Nucleus accumbens (tissue), 56 donors: ENCODE measurements at regions not wholly inside any gene's neighbourhood (a gene's known extent, or its start where the extent isn't known, plus 50 kb on each side); places are given as distances from the start of the nearest gene placed in this dataset.
"Not testable (repeated sequence)": the region's sequence is repeated elsewhere in the genome, so short reads cannot be mapped to it uniquely, and the experiment has no call there.

Experiments used
- DNase-seq, 56 donors: peaks; one replicate each; lab custom pipeline; 2025; lab: John Stamatoyannopoulos, UW

DNA sequence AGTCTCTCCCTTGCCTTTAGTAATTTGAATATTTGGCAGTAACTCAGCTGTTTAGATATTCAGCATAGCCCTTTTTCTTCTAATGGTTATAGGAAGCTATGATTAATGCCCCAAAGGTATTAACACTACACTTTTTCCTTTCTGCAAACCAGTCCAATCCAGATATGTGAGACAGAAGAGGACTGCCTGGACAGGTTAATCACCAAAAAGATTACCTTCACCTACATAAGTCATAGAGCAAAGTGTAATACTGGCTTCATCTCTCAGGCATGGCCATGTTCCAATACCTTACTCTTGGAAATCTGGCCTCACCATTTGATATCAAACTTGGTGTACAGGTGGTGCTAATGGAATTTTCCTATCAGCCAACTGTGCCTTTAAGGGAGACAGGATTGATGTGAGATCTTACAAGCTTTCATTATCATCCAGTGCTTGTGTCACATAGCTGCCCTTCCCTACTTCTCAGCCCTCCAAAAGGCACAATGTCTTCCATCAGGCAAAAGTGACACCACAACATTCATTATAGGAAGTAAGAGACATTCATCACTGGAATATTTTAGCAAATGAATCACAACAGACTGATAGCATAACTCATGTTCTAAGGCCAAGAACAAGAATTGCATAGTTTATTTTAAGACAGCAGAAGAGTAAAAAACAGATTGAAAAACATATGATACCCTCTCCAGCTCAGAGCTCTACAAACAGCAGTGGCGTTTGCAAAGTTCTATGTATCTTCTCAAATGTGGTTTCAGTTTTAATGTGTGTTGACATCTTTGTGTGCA lies 91.2 kb upstream of the PAM start:
- DNase-seq, result no peak

GRCh38 chr5:102664616-102665335 lies 90.3 kb upstream of the PAM start:
- DNase-seq, result no peak

- DNase-seq, result peak in 8 of 56 donors; percentile 0 to 47 (median 8)
Measured at GRCh38 chr5:102666164-102666946, 88.8 kb upstream of the PAM start.

DNA sequence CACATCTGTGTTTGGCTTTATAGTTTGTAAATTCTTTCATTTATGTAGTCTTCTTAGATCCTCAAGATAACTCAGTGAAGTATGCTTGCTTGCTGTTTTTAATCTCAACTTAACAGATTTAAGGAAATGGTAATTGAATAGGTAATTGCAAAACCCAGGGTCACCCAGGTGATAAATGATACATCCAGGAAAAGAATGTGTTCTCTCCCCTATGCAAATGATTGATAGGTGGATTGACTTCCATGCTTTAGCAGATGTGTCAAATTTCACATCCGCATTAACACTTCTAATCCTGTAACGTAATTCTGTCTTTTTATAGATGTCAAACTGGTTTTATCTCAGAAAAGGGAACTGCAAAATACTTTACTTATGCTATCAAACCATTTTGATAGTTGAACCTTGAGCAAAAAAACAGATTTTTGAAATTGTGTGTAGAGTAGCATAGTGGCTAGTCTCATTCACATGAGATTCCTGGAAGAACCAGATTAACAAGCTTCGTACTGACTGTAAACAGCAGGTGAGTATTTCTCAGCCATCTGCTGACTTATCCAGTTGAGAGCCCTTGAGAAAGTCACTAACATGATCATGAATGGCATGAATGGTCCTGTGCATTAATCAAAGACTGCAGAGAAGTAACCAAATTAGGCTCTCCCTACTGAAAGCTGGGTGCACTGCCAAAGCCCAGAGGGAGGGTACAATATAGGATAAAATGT lies 86.7 kb upstream of the PAM start:
- no peak for DNase-seq

- DNase-seq, result peak in 1 of 56 donors; percentile 4
Measured at GRCh38 chr5:102670224-102670836, 84.8 kb upstream of the PAM start.

DNA sequence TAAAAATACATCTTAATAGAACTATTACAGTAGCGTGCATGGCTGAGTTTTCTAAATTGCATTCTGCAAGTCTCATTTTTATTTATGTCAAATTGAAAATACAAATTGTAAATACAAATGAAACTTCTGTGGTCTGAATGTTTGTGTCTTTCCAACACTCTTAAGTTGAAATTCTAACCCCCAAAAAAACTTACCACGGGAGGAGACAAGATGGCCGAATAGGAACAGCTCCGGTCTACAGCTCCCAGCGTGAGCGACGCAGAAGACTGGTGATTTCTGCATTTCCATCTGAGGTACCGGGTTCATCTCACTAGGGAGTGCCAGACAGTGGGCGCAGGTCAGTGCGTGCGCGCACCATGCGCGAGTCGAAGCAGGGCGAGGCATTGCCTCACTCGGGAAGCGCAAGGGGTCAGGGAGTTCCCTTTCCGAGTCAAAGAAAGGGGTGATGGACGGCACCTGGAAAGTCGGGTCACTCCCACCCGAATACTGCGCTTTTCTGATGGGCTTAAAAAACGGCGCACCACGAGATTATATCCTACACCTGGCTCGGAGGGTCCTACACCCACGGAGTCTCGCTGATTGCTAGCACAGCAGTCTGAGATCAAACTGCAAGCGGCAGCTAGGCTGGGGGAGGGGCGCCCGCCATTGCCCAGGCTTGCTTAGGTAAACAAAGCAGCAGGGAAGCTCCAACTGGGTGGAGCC lies 83.9 kb upstream of the PAM start:
- not testable (repeated sequence) for DNase-seq

GRCh38 chr5:102678267-102679058 lies 76.6 kb upstream of the PAM start:
- DNase-seq, result no peak

- peak in 47 of 56 donors; percentile 1 to 80 (median 30) for DNase-seq
Measured at GRCh38 chr5:102681403-102681983, 73.6 kb upstream of the PAM start.

DNA sequence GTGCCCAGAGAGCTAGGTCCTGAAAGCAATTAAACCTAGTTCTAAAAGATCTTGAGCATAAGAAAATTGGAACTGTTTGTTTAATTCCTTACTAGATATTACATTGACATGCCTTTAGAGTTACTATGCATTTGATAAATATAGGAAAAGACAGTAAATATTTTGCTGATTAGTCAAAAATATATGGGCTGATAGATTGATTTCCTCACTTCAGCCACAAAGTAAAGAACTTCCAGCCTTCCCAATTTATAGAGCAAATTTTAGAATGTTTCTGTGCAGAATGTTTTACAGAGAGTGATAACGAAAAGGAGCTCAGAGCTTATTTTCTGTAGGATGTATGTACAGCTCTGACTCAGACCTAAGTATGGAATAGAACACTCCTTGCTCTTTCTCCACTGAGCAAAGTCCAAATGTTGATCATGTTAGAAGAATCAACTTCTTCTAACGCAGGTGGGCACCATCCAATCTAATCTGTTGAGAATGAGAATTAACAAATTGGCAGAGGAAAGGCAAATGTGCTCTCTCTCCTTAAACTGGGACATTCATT lies 72.9 kb upstream of the PAM start:
- no peak for DNase-seq

- not testable (repeated sequence) for DNase-seq
Measured at GRCh38 chr5:102688076-102688475, 67.0 kb upstream of the PAM start.

GRCh38 chr5:102688581-102689342 lies 66.3 kb upstream of the PAM start:
- not testable (repeated sequence) for DNase-seq

DNA sequence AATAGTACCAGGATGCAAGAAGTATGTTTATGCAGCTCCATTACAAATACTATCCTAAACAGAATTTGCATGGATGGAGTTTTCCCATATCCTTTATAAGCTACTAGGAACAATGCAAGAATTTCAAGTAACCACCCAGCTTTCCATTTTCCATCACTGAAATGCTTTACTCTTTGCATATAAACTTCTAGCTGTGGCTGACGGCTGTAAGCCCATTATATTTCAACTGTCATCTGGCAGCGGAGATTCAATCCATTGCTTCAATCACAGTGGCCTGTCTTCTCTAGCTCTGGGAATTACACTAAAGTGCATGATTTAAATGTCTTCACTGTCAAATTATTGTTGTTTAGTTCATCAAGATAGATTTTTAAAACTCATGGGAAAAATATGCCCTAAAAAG lies 64.2 kb upstream of the PAM start:
- DNase-seq, result no peak

DNA sequence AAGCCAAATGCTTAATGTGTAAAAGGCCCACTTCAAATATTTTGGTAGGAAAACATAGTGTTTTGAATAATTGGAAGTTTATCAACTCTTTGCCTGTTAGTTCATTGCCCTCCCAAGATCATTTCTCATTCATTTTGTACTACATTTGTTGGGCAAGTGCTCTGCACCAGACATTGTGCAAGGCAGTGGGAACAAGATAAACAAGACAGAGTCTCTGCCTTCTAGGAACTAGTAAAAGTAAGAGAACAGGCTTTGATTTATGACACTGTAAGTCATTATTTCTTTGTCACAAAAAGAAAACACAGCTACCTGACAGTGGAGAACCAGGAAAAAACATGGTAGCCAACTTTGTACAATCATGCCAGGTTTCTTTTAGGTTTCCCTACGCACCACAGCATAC lies 63.7 kb upstream of the PAM start:
- no peak for DNase-seq

DNA sequence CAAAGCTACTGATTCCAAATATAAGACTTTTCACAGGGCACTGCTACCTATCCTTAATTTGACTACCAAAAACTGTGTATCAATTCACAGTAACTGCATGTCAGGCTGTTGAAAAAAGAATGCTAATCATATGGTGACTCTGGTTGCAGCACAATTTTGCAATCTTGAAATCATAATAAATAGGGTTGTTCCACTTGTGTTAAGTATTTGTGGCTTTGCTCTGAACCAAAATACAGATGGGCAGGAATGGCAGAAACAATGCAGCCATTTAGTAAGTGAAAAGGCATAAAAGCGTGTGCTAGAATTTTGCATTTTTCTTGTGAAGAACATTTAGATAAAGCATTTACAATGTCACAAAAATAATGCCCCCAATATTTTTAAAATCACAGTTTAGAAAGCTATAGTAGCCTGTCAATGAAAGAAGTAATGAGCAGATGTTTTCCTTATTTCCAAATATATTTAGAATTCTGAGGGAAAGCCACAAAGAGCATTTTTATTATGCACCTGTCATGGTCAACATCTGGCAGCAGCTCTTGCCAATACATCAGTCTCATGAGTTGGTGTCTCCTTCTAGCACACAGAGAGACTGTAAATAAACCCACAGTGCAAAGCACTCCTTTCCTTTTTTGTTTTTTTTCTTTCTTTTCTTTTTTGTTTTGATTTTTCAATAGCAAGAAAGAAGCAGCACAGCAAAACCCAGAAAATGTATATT lies 54.8 kb upstream of the PAM start:
- DNase-seq, result no peak

DNA sequence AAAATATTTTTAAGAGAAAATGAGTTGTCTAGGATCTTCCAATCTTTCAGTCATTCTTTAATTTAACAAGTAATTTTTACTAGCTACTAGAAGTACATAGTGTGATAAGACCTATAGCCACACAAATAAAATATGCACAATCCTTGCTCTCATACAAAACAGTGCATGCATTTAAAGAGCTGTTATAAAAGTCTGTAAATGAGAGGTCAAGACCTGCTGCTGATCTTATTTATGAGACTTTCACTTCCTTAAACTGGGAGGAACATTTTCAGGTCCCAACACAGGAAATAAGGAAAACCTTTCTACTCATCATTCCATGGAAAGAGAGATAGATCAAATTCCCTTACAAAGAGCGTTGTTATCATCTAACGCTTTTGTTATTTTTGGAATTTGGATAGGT lies 54.2 kb upstream of the PAM start:
- no peak for DNase-seq

- no peak for DNase-seq
Measured at GRCh38 chr5:102701748-102702147, 53.4 kb upstream of the PAM start.
